ENCODE measurements at regions not wholly inside any gene's neighbourhood (a gene's known extent, or its start where the extent isn't known, plus 50 kb on each side); places are given as distances from the start of the nearest gene placed in this dataset.

DNA sequence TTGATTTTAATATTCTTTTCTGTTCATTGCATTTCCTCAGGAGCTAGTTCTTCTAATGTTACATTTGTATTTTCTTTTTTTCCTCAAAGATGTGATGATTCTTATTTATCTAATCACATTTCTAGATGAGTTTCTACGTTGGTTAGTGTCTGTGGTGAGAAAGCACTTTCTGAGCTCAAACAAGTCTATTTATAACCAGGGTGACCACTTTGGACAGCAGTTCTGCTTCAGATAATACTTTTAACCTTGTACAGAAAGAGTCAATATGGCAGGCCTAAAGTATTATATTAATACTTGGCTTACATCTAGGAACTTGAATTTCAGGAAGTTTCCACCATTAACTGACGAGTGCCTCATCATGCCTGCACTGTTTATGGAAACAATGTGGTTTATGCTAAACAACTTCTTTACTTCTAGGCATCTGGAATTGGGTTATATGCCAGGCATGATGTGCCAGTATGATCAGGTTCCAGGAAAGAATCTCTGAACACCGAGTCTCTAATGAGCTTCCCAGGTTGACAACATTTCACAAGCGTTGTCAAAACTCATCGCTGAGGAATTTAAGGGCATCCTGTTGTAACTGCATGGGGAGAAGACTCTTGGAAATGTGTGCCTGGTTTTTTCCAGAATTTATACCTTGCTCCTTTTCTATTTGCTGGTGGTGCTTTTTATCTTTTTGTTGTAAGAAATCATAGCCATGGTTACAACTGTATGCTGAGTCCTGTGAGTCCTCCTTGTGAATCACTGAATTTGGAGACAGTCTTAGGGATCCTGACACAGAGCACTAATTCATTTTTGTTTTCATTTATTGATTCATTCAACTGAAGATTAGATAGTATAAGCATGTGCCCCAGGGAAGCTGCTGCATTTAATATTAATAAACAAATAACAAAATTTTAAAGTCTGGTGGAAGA is 344.4 kb upstream of the PCDH9 start:
- TF ChIP-seq, protein P1, sequence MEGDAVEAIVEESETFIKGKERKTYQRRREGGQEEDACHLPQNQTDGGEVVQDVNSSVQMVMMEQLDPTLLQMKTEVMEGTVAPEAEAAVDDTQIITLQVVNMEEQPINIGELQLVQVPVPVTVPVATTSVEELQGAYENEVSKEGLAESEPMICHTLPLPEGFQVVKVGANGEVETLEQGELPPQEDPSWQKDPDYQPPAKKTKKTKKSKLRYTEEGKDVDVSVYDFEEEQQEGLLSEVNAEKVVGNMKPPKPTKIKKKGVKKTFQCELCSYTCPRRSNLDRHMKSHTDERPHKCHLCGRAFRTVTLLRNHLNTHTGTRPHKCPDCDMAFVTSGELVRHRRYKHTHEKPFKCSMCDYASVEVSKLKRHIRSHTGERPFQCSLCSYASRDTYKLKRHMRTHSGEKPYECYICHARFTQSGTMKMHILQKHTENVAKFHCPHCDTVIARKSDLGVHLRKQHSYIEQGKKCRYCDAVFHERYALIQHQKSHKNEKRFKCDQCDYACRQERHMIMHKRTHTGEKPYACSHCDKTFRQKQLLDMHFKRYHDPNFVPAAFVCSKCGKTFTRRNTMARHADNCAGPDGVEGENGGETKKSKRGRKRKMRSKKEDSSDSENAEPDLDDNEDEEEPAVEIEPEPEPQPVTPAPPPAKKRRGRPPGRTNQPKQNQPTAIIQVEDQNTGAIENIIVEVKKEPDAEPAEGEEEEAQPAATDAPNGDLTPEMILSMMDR (IDR thresholded peaks at IDR 0.05 in 8 of 11, conservative IDR thresholded peaks at IDR 0.05 in 3 of 11), result no peak
- no peak for TF ChIP-seq POLR2AphosphoS5 (IDR thresholded peaks at IDR 0.05)

All from spleen (tissue), 7 donors.